OCI-LY3 (cell line): ENCODE measurements at regions not wholly inside any gene's neighbourhood (a gene's known extent, or its start where the extent isn't known, plus 50 kb on each side); places are given as distances from the start of the nearest gene placed in this dataset.

ENCODE experiments used
- CTCF ChIP-seq: fragments of 200-600, 300-600 bp; sonication (generic); IDR thresholded peaks from 2 replicates; pipeline ENCODE4 v1.5.1; 2014; ENCODE audit warnings: antibody characterized with exemption, low read length, low read depth
- EZH2phosphoT487 ChIP-seq: fragments of 200-600 bp; shearing (Covaris generic); IDR thresholded peaks from 2 replicates; pipeline ENCODE4 v1.6.1; 2018; ENCODE audit warnings: antibody characterized with exemption, mixed run types, low read depth

- TF ChIP-seq CTCF (no peak), EZH2phosphoT487 (no peak)
Observed at GRCh38 chr1:114218361-114219171, 64.9 kb upstream of the SYT6 start.
